ENCODE measurements at regions not wholly inside any gene's neighbourhood (a gene's known extent, or its start where the extent isn't known, plus 50 kb on each side); places are given as distances from the start of the nearest gene placed in this dataset.

GRCh38 chr2:204060841-204061240 is 124.3 kb downstream of the ICOS start:
- TF ChIP-seq CTCF (IDR thresholded peaks at IDR 0.05; ENCODE audit: low read length, missing control alignments), result no peak
- DNase-seq (ENCODE audit: low read depth), result no peak
- H3K4me3 ChIP-seq (replicated peaks; ENCODE audit: low read depth, low read length), result no peak overlapping the region

- H3K4me3 ChIP-seq (replicated peaks; ENCODE audit: low read depth, low read length), result no peak overlapping the region
- DNase-seq (ENCODE audit: low read depth), result no peak
- no peak for TF ChIP-seq CTCF (IDR thresholded peaks at IDR 0.05; ENCODE audit: low read length, missing control alignments)
These were observed 124.7 kb downstream of the ICOS start for GRCh38 chr2:204061241-204061640.

- H3K4me3 ChIP-seq (replicated peaks; ENCODE audit: low read depth, low read length), result no peak overlapping the region
- no peak for DNase-seq (ENCODE audit: low read depth)
- TF ChIP-seq CTCF (IDR thresholded peaks at IDR 0.05; ENCODE audit: low read length, missing control alignments), result no peak
These were observed 127.6 kb downstream of the ICOS start for GRCh38 chr2:204064119-204064518.

- TF ChIP-seq CTCF (IDR thresholded peaks at IDR 0.05; ENCODE audit: low read length, missing control alignments), result no peak
- H3K4me3 ChIP-seq (replicated peaks; ENCODE audit: low read depth, low read length), result no peak overlapping the region
- no peak for DNase-seq (ENCODE audit: low read depth)
These were observed 129.0 kb downstream of the ICOS start for GRCh38 chr2:204065566-204065965.

GRCh38 chr2:204066051-204066450 is 129.5 kb downstream of the ICOS start:
- no peak overlapping the region for H3K4me3 ChIP-seq (replicated peaks; ENCODE audit: low read depth, low read length)
- TF ChIP-seq CTCF (IDR thresholded peaks at IDR 0.05; ENCODE audit: low read length, missing control alignments), result no peak
- no peak for DNase-seq (ENCODE audit: low read depth)

- TF ChIP-seq CTCF (IDR thresholded peaks at IDR 0.05; ENCODE audit: low read length, missing control alignments), result no peak
- DNase-seq (ENCODE audit: low read depth), result no peak
- H3K4me3 ChIP-seq (replicated peaks; ENCODE audit: low read depth, low read length), result no peak overlapping the region
These were observed 133.2 kb downstream of the ICOS start for GRCh38 chr2:204069804-204070203.

GRCh38 chr2:204072443-204073324 is 136.1 kb downstream of the ICOS start:
- peak; percentile 6 for DNase-seq (ENCODE audit: low read depth)
- H3K4me3 ChIP-seq (replicated peaks; ENCODE audit: low read depth, low read length), result no peak overlapping the region

More at GRCh38 chr2:204072443-204073324, 136.1 kb downstream of the ICOS start:
- TF ChIP-seq CTCF (IDR thresholded peaks at IDR 0.05; ENCODE audit: low read length, missing control alignments), result peak; percentile 33
